ENCODE measurements at regions not wholly inside any gene's neighbourhood (a gene's known extent, or its start where the extent isn't known, plus 50 kb on each side); places are given as distances from the start of the nearest gene placed in this dataset.

DNA sequence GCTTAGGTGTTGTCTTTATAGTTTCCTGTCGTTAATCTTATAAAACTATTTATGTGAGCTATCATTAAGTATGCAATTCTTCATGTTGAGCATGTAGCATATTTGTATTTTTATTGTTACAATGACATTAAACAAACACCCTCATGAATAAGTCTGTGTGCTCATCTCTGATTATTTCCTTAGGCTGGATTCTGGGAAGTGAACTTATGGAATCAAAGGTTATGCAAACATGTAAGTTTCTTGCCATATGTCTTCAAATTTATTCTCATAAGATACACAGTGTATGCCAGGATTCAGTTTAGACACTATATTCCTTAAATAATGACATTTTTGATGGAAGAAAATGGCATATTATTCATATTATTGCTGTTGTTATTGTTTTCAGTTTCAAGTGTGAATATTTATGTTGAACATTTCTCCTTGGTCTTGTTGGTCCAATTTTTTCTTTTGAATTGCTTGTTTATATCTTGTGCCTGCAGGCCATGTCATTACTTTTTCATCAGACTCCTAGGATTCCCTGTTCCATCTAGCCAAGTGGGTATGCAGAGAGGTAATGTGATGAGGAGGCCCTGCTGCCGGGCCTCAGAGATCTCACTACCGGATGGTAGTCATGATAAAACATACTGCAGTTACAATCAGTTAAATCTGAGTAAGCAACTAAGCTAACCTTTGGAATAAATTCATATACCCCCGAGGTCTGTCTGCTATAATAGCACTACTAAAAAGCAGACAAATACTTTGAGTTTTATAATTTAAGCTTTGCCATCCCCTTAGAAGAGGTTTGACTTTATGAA, 684.3 kb upstream of the SGO1 start:
- no peak for DNase-seq (ENCODE audit: low read depth)
- TF ChIP-seq, protein P1, sequence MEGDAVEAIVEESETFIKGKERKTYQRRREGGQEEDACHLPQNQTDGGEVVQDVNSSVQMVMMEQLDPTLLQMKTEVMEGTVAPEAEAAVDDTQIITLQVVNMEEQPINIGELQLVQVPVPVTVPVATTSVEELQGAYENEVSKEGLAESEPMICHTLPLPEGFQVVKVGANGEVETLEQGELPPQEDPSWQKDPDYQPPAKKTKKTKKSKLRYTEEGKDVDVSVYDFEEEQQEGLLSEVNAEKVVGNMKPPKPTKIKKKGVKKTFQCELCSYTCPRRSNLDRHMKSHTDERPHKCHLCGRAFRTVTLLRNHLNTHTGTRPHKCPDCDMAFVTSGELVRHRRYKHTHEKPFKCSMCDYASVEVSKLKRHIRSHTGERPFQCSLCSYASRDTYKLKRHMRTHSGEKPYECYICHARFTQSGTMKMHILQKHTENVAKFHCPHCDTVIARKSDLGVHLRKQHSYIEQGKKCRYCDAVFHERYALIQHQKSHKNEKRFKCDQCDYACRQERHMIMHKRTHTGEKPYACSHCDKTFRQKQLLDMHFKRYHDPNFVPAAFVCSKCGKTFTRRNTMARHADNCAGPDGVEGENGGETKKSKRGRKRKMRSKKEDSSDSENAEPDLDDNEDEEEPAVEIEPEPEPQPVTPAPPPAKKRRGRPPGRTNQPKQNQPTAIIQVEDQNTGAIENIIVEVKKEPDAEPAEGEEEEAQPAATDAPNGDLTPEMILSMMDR (conservative IDR thresholded peaks at IDR 0.05; ENCODE audit: low read depth, low read length), result no peak
- H3K4me3 ChIP-seq (ENCODE audit: low read depth, low read length), result no peak overlapping the region

DNA sequence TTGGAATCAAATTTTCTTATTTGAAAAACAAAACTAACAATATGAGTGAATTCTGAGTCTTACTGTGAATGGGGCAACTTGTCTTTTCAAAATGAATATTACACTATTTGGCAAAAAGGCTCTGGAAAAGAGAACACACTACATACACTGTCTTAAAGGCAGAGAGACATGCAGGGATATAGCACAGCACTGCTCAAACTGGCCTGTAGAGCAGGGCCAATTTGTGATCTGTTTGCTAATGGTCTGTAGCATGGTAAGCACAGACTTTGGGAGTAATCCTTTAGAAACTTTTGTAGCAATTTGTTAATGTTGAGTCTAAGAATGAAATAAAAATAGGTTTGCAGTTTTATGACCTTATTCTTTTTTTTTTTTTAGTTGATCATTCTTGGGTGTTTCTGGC, 679.8 kb upstream of the SGO1 start:
- TF ChIP-seq, protein P1 (conservative IDR thresholded peaks at IDR 0.05; ENCODE audit: low read depth, low read length), result no peak
- DNase-seq (ENCODE audit: low read depth), result no peak
- no peak overlapping the region for H3K4me3 ChIP-seq (ENCODE audit: low read depth, low read length)

DNA sequence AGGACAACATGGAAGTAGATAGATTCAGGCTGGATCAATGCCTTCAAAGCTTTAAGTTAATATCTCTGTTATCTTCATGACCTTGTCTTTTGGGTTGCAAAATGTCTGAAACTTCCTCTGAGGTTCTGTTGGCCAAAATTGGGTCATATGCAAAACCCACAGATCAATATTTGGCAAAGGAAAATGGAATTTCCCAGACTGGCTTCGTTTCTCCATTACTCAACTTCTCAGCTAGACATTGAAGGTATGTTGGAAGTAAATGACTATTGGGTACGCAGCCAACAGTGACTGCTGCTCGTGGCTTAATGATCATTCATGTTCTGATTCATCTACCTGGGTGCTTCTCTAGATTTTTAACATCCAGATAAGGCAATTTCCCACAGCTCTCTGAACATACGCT, 675.4 kb upstream of the SGO1 start:
- no peak overlapping the region for H3K4me3 ChIP-seq (ENCODE audit: low read depth, low read length)
- TF ChIP-seq, protein P1 (conservative IDR thresholded peaks at IDR 0.05; ENCODE audit: low read depth, low read length), result no peak
- no peak for DNase-seq (ENCODE audit: low read depth)

DNA sequence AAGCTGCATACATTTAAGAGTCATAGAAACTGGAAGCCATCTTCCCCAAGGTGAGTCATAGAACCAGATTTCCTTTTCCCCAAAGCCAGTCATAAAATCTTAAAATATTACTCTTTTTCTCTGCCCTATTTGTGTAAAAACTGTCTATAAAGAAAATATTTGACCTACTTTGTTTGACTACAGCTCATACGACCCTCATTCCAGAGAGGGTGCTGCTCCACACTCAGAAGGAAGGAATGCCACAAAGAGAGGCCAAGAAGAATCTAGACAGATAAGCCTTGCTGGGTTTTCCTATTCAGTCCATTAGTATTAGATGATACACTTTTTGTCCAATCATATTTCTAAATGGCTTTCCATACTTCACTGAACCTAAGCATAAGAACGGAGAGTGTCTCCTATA, 671.6 kb upstream of the SGO1 start:
- no peak overlapping the region for H3K4me3 ChIP-seq (ENCODE audit: low read depth, low read length)
- TF ChIP-seq, protein P1 (conservative IDR thresholded peaks at IDR 0.05; ENCODE audit: low read depth, low read length), result no peak
- no peak for DNase-seq (ENCODE audit: low read depth)

DNA sequence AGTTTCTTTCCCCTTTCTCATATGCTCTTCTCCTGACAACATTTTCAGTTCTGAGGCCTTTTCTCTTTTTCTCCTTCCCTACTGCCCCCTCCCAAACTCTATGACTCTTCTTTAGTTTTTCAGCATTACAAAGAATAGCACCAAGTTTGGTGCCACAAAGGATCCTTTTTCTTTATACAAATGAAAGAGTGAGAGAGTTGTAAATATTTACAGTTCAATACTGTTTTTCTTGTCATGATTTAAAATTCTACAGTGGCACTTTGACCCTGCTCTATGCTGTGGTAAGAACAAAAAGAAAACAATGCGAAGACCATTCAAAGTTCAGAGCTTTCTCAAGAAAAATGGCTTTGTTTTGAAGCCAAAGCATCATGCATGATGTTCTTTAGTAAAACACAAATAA, 667.9 kb upstream of the SGO1 start:
- no peak overlapping the region for H3K4me3 ChIP-seq (ENCODE audit: low read depth, low read length)
- TF ChIP-seq, protein P1 (conservative IDR thresholded peaks at IDR 0.05; ENCODE audit: low read depth, low read length), result no peak
- no peak for DNase-seq (ENCODE audit: low read depth)

DNA sequence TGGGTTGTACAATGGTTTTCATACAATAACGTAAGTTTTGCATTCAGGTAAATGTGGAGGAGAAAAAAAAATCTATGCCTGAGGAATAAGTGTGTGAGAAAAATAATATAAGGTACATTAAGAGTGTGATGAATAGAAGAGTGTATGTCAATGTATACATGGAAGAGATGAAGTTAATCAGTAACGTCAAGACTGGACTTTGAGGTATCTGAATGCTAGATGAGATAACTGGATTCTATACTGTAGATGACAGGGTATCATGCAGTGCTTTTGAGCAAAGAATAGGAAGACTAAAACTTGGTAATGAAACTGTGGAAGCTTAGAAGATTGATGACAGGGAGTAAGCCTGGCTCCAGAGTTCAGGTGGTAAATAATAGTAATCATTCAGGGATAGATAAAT, 666.7 kb upstream of the SGO1 start:
- no peak for DNase-seq (ENCODE audit: low read depth)
- TF ChIP-seq, protein P1 (conservative IDR thresholded peaks at IDR 0.05; ENCODE audit: low read depth, low read length), result no peak
- H3K4me3 ChIP-seq (ENCODE audit: low read depth, low read length), result no peak overlapping the region

DNA sequence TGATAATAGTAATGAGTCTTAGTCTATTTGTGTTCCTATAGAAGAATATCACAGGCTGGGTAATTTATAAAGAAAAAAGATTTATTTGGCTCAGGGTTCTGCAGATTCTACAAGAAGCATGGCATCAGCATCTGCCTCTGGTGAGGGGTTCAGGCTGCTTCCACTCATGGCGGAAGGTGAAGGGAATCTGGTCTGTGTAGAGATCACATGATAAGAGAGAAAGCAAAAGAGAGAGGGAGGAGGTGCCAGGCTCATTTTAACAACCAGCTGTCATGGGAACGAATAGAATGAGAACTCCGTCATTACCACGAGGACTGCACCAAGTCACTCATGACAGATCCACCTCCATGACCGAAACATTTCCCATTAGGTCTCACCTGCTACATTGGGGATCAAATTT, 664.0 kb upstream of the SGO1 start:
- no peak overlapping the region for H3K4me3 ChIP-seq (ENCODE audit: low read depth, low read length)
- TF ChIP-seq, protein P1 (conservative IDR thresholded peaks at IDR 0.05; ENCODE audit: low read depth, low read length), result no peak
- DNase-seq (ENCODE audit: low read depth), result no peak

Data from epithelial cell of proximal tubule (primary cell).